Frontal cortex (tissue), 3 donors: ENCODE measurements at regions not wholly inside any gene's neighbourhood (a gene's known extent, or its start where the extent isn't known, plus 50 kb on each side); places are given as distances from the start of the nearest gene placed in this dataset.

Experiments
- DNase-seq, 2 donors: peaks; one replicate each; pipeline ENCODE4 v3.0.0; 2012; ENCODE audit warnings: low spot score in 2 of 2
- FAIRE-seq: peaks from 2 replicates; lab custom pipeline; 2012; peaks lifted over from hg19 to GRCh38; lab: Jason Lieb, UNC
- donor health status: control.
- donor health status: control.
- donor health status: control.

- no peak for FAIRE-seq
- DNase-seq, result no peak
These were observed 60.0 kb upstream of the FBXO33 start for GRCh38 chr14:39492267-39492666.

DNA sequence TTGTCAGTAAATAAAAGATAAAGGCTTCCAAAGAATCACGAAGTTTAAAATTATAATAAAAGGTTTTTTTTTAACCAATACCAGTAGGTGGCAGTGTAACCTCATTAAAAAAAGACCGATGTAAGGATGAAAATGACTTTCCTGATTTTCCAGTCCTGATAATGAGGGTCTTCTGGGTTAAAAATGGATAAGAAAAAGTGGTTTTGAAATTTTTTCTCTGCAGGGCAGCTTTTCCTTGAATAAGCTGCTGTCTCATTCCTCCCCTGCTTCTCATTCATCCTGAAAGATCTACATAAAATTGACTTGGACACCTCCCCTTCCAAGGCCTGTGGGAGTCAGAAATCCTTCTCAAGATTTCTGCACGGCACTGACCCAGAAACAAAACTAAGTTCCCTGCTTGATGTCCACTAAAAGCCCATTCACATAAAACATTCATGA is 58.9 kb upstream of the FBXO33 start:
- DNase-seq, result no peak
- FAIRE-seq, result peak; percentile 51

DNA sequence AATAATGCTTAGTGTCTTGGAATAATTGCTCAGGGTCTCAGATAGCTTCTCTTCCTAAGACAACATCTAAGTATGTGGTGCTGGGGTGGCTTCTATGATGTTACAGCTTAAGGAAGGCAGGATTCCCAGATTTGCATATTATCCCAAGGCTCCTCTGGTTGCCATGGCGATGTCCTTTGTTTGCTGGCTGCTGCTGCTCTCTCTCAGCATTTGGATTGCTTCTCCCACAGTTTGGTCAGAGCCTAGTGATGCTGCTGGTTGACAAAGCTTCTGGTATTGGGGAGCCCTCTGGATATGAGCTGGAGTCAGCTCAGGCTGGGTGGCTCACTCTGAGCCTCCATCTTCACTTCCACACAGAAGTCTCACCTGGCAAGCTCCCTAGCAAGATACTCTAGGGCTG is 56.4 kb upstream of the FBXO33 start:
- DNase-seq (peak in 1 of 2 donors; percentile 20), FAIRE-seq (no peak)

- DNase-seq, result no peak
- no peak for FAIRE-seq
These were observed 51.4 kb upstream of the FBXO33 start for GRCh38 chr14:39483682-39484081.
